ENCODE measurements at regions not wholly inside any gene's neighbourhood (a gene's known extent, or its start where the extent isn't known, plus 50 kb on each side); places are given as distances from the start of the nearest gene placed in this dataset.

GRCh38 chr4:11768251-11768972 lies 339.7 kb upstream of the HS3ST1 start:
- intact Hi-C loops (cut with micrococcal nuclease) = loop anchor here (5.0 to 10.0 kb wide), 2 partner anchors 184 to 866 kb away; no protein-coding TSS in a partner anchor
- Histone ChIP-seq H3K9ac (ENCODE audit: low read length) (no peak overlapping the region), H3K36me3 (ENCODE audit: control insufficient read depth in 1 of 2, insufficient read depth in 2 of 2, low read length in 2 of 2) (no peaks in the 10 kb centered on the region), H3K27me3 (ENCODE audit: insufficient read depth, low read length) (no peaks in the 10 kb centered on the region), H3K9me3 (ENCODE audit: control insufficient read depth in 1 of 2, insufficient read depth in 1 of 2, low read depth in 1 of 2, low read length in 2 of 2) (no peaks in the 10 kb centered on the region), H2AFZ (ENCODE audit: low read depth, low read length, poor library complexity, severe bottlenecking) (no peak overlapping the region), H3K4me3 (replicated peaks in 1 of 2; ENCODE audit: low read depth in 1 of 2, low read length in 2 of 2) (no peak overlapping the region), H3K4me1 (ENCODE audit: control insufficient read depth in 1 of 2, insufficient read depth in 2 of 2, low read length in 2 of 2) (no peaks in the 10 kb centered on the region), H3K4me2 (ENCODE audit: low read length) (no peak overlapping the region), H4K20me1 (ENCODE audit: insufficient read depth) (no peaks in the 10 kb centered on the region), H3K27ac (ENCODE audit: low read depth, low read length) (no peak overlapping the region), H3K79me2 (ENCODE audit: insufficient read depth, low read length) (no peaks in the 10 kb centered on the region), H3K9me2 (ENCODE audit: insufficient read depth) (no peaks in the 10 kb centered on the region)
- DNase-seq (ENCODE audit: low read depth, low spot score) (no peak), ATAC-seq (no peak)
- ChIA-PET RAD21 (ENCODE audit: low non-redundant PET in 1 of 2, low total read pairs in 2 of 2, uncharacterized antibody in 2 of 2, unreplicated experiment in 2 of 2) (no interaction called here), POLR2A (no interaction called here), CTCF (no interaction called here)
- BruUV-seq (replicated peaks) = no TSS peak
- TF ChIP-seq ZNF274 (IDR thresholded peaks at IDR 0.05; ENCODE audit: low read depth, low read length) (no peak), EZH2 (IDR thresholded peaks at IDR 0.05) (no peak), POLR2AphosphoS5 (IDR thresholded peaks at IDR 0.05; ENCODE audit: low read depth, low read length) (no peak), EZH2phosphoT487 (IDR thresholded peaks at IDR 0.05; ENCODE audit: borderline replicate concordance) (no peak), ELF1 (IDR thresholded peaks at IDR 0.05; ENCODE audit: borderline replicate concordance, low read depth) (no peak), EGR1 (IDR thresholded peaks at IDR 0.05; ENCODE audit: low read depth) (no peak), TCF7L2 (IDR thresholded peaks at IDR 0.05; ENCODE audit: borderline replicate concordance, extremely low read depth, insufficient read depth, insufficient read length) (no peak), SP1 (IDR thresholded peaks at IDR 0.05; ENCODE audit: low read depth) (no peak), FOSL1 (IDR thresholded peaks at IDR 0.05; ENCODE audit: low read depth) (no peak), CBX3 (IDR thresholded peaks at IDR 0.05; ENCODE audit: low read depth) (no peak), CEBPB (IDR thresholded peaks at IDR 0.05; ENCODE audit: low read depth) (no peak), CTCF (IDR thresholded peaks at IDR 0.05 in 2 of 3, conservative IDR thresholded peaks at IDR 0.05 in 1 of 3; ENCODE audit: borderline replicate concordance in 1 of 3, insufficient read depth in 1 of 3, low read depth in 2 of 3, low read length in 2 of 3) (no peak), RAD21 (IDR thresholded peaks at IDR 0.05; ENCODE audit: low read depth) (no peak), SIN3A (IDR thresholded peaks at IDR 0.05; ENCODE audit: low read depth) (no peak)
- TF ChIP-seq, protein P1, sequence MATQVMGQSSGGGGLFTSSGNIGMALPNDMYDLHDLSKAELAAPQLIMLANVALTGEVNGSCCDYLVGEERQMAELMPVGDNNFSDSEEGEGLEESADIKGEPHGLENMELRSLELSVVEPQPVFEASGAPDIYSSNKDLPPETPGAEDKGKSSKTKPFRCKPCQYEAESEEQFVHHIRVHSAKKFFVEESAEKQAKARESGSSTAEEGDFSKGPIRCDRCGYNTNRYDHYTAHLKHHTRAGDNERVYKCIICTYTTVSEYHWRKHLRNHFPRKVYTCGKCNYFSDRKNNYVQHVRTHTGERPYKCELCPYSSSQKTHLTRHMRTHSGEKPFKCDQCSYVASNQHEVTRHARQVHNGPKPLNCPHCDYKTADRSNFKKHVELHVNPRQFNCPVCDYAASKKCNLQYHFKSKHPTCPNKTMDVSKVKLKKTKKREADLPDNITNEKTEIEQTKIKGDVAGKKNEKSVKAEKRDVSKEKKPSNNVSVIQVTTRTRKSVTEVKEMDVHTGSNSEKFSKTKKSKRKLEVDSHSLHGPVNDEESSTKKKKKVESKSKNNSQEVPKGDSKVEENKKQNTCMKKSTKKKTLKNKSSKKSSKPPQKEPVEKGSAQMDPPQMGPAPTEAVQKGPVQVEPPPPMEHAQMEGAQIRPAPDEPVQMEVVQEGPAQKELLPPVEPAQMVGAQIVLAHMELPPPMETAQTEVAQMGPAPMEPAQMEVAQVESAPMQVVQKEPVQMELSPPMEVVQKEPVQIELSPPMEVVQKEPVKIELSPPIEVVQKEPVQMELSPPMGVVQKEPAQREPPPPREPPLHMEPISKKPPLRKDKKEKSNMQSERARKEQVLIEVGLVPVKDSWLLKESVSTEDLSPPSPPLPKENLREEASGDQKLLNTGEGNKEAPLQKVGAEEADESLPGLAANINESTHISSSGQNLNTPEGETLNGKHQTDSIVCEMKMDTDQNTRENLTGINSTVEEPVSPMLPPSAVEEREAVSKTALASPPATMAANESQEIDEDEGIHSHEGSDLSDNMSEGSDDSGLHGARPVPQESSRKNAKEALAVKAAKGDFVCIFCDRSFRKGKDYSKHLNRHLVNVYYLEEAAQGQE (IDR thresholded peaks at IDR 0.05; ENCODE audit: low read depth) = no peak
- TF ChIP-seq, protein P2, sequence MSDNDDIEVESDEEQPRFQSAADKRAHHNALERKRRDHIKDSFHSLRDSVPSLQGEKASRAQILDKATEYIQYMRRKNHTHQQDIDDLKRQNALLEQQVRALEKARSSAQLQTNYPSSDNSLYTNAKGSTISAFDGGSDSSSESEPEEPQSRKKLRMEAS (IDR thresholded peaks at IDR 0.05) = no peak
- TF ChIP-seq, protein P3, sequence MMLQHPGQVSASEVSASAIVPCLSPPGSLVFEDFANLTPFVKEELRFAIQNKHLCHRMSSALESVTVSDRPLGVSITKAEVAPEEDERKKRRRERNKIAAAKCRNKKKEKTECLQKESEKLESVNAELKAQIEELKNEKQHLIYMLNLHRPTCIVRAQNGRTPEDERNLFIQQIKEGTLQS (IDR thresholded peaks at IDR 0.05) = no peak
